PC-3 (cell line): ENCODE measurements at regions not wholly inside any gene's neighbourhood (a gene's known extent, or its start where the extent isn't known, plus 50 kb on each side); places are given as distances from the start of the nearest gene placed in this dataset.
"Not testable (repeated sequence)": the region's sequence is repeated elsewhere in the genome, so short reads cannot be mapped to it uniquely, and the experiment has no call there.

Experiments used
- ATAC-seq: fragments of 200-7000 bp; cut with Tn5 transposase; 2 replicates; pipeline ENCODE4 v1.9.1; 2020; ENCODE audit warnings: mild to moderate bottlenecking, moderate library complexity
- BruUV-seq: library from RNA; stranded (reverse); fragments of 400-500 nt; replicated peaks from 2 replicates; lab custom pipeline; 2021; lab: Mats Ljungman, UMichigan
- CTCF ChIA-PET: fragments of 300-600 bp; sonication (Branson Sonifier 250); formaldehyde crosslinking; loops from one replicate; lab custom pipeline; 2022; ENCODE audit warnings: antibody characterized with exemption; lab: Charles Lee
- POLR2A ChIA-PET: fragments of 300-600 bp; sonication (Branson Sonifier 250); formaldehyde crosslinking; loops from one replicate; lab custom pipeline; 2022; ENCODE audit warnings: antibody characterized with exemption; ENCODE audit not compliant: unreplicated experiment; lab: Charles Lee
- DNase-seq: peaks from one replicate; pipeline ENCODE4 v3.0.0-alpha.2; 2015
- H2AFZ ChIP-seq: fragments of 300-600 bp; sonication (generic); 2 replicates; pipeline ENCODE4 v1.6.0; 2016; ENCODE audit warnings: antibody characterized with exemption, low read length
- H3F3A ChIP-seq: fragments of 300-600 bp; sonication (generic); one replicate; pipeline ENCODE4 v1.6.0; 2017; ENCODE audit warnings: antibody characterized with exemption, low read length, control low read depth, mild to moderate bottlenecking; ENCODE audit not compliant: unreplicated experiment
- H3K27ac ChIP-seq: fragments of 300-600 bp; sonication (generic); 2 replicates; pipeline ENCODE4 v1.5.1; 2016; ENCODE audit warnings: mild to moderate bottlenecking, low read length
- H3K27me3 ChIP-seq: fragments of 300-600 bp; sonication (generic); 2 replicates; pipeline ENCODE4 v1.6.1; 2016; ENCODE audit warnings: low read length, mixed read lengths
- H3K36me3 ChIP-seq: fragments of 300-600 bp; sonication (generic); 2 replicates; pipeline ENCODE4 v1.6.1; 2016; ENCODE audit warnings: low read depth, mixed run types, low read length, mixed read lengths
- H3K4me1 ChIP-seq: fragments of 300-600 bp; sonication (generic); 2 replicates; pipeline ENCODE4 v1.5.1; 2016; ENCODE audit warnings: low read length; ENCODE audit not compliant: insufficient read depth
- H3K4me2 ChIP-seq: fragments of 300-600 bp; sonication (generic); 2 replicates; pipeline ENCODE4 v1.6.0; 2016; ENCODE audit warnings: low read length
- H3K4me3 ChIP-seq: fragments of 300-600 bp; sonication (generic); 2 replicates; pipeline ENCODE4 v1.5.1; 2016; ENCODE audit warnings: mild to moderate bottlenecking, low read length, mixed read lengths
- H3K79me2 ChIP-seq: fragments of 300-600 bp; sonication (generic); 2 replicates; pipeline ENCODE4 v1.6.1; 2017; ENCODE audit warnings: low read length, mixed read lengths
- H3K9ac ChIP-seq: fragments of 300-600 bp; sonication (generic); 2 replicates; pipeline ENCODE4 v1.6.0; 2016; ENCODE audit warnings: mild to moderate bottlenecking, low read length
- H3K9me2 ChIP-seq: fragments of 300-600 bp; sonication (generic); replicated peaks from 2 replicates; pipeline ENCODE4 v1.6.1; 2016; ENCODE audit warnings: mixed run types, low read length, mixed read lengths
- H3K9me3 ChIP-seq: fragments of 300-600 bp; sonication (generic); 2 replicates; pipeline ENCODE4 v1.6.1; 2016; ENCODE audit warnings: low read length, mixed read lengths
- H4K20me1 ChIP-seq: fragments of 300-600 bp; sonication (generic); 2 replicates; pipeline ENCODE4 v1.6.1; 2016; ENCODE audit warnings: low read length, mixed read lengths
- CTCF ChIP-seq: fragments of 300-600 bp; sonication (generic); conservative IDR thresholded peaks from 2 replicates; pipeline ENCODE4 v1.5.1; 2017; ENCODE audit warnings: antibody characterized with exemption, low read depth, mild to moderate bottlenecking, low read length
- EZH2 ChIP-seq: fragments of 300-600 bp; sonication (generic); IDR thresholded peaks from one replicate; pipeline ENCODE4 v1.6.1; 2017; ENCODE audit warnings: antibody characterized with exemption, mild to moderate bottlenecking, low read length; ENCODE audit not compliant: unreplicated experiment
- EZH2phosphoT487 ChIP-seq: fragments of 300-600 bp; sonication (generic); IDR thresholded peaks from 2 replicates; pipeline ENCODE4 v1.6.1; 2018; ENCODE audit warnings: mild to moderate bottlenecking, antibody characterized with exemption, low read length, borderline replicate concordance
- intact Hi-C: fragments of 100-400 bp; cut with micrococcal nuclease; formaldehyde crosslinking; loops from 2 replicates; pipeline ENCODE4 v1.9.0; 2023

- H3K9ac ChIP-seq, H3K9me2 ChIP-seq, intact Hi-C loops, H3K4me1 ChIP-seq, H2AFZ ChIP-seq, BruUV-seq, CTCF ChIA-PET, H3K9me3 ChIP-seq, H3K36me3 ChIP-seq, H3K27me3 ChIP-seq, H3K4me3 ChIP-seq, H3K27ac ChIP-seq, H3F3A ChIP-seq, ATAC-seq, H4K20me1 ChIP-seq, POLR2A ChIA-PET, H3K4me2 ChIP-seq, DNase-seq, H3K79me2 ChIP-seq: not testable (repeated sequence)
Measured at GRCh38 chr16:88200154-88200895, 182.4 kb upstream of the ZNF469 start.

- intact Hi-C loops, result no loop called here
- H3K27ac ChIP-seq, result no peak overlapping the region
- POLR2A ChIA-PET, result no interaction called here
Measured at GRCh38 chr16:88200896-88201185, 181.9 kb upstream of the ZNF469 start.

GRCh38 chr16:88201611-88202010, 181.1 kb upstream of the ZNF469 start:
- H3F3A ChIP-seq, H2AFZ ChIP-seq, H3K9ac ChIP-seq, ATAC-seq, H3K4me1 ChIP-seq, H4K20me1 ChIP-seq, H3K27me3 ChIP-seq, BruUV-seq, H3K36me3 ChIP-seq, H3K4me3 ChIP-seq, H3K79me2 ChIP-seq, H3K27ac ChIP-seq, H3K9me3 ChIP-seq, DNase-seq, intact Hi-C loops, H3K4me2 ChIP-seq, POLR2A ChIA-PET, H3K9me2 ChIP-seq, CTCF ChIA-PET: not testable (repeated sequence)

More at GRCh38 chr16:88200896-88201185, 181.9 kb upstream of the ZNF469 start:
- H4K20me1 ChIP-seq, result no peaks in the 10 kb centered on the region
- H3K36me3 ChIP-seq, result no peaks in the 10 kb centered on the region
- ATAC-seq (no peak), DNase-seq (no peak)
- H3F3A ChIP-seq, result no peaks in the 10 kb centered on the region
- no peak for TF ChIP-seq EZH2
- TF ChIP-seq CTCF, result no peak
- TF ChIP-seq EZH2phosphoT487, result no peak
- no peak overlapping the region for H3K9ac ChIP-seq
- H3K4me3 ChIP-seq, result no peak overlapping the region
- CTCF ChIA-PET, result no interaction called here
- no peaks in the 10 kb centered on the region for H3K79me2 ChIP-seq
- no peaks in the 10 kb centered on the region for H3K4me1 ChIP-seq
- no peak overlapping the region for H2AFZ ChIP-seq
- no peak overlapping the region for H3K4me2 ChIP-seq
- BruUV-seq, result no TSS peak
- H3K9me3 ChIP-seq, result no peaks in the 10 kb centered on the region
- no peaks in the 10 kb centered on the region for H3K27me3 ChIP-seq
- H3K9me2 ChIP-seq, result no peaks in the 10 kb centered on the region

- no peak overlapping the region for H3K4me2 ChIP-seq
- H3K9me3 ChIP-seq, result no peaks in the 10 kb centered on the region
- H3K4me3 ChIP-seq, result no peak overlapping the region
- no peaks in the 10 kb centered on the region for H3K9me2 ChIP-seq
- no peak overlapping the region for H2AFZ ChIP-seq
- no peak overlapping the region for H3K9ac ChIP-seq
- no peaks in the 10 kb centered on the region for H3K4me1 ChIP-seq
- no peaks in the 10 kb centered on the region for H3F3A ChIP-seq
- ChIA-PET POLR2A (no interaction called here), CTCF (no interaction called here)
- no peaks in the 10 kb centered on the region for H3K79me2 ChIP-seq
- no peak overlapping the region for H3K27ac ChIP-seq
- H4K20me1 ChIP-seq, result no peaks in the 10 kb centered on the region
- DNase-seq, result no peak
- BruUV-seq, result no TSS peak
- no peak for TF ChIP-seq CTCF
- no peak for TF ChIP-seq EZH2phosphoT487
- TF ChIP-seq EZH2, result no peak
- intact Hi-C loops, result no loop called here
- ATAC-seq, result no peak
- no peaks in the 10 kb centered on the region for H3K27me3 ChIP-seq
- no peaks in the 10 kb centered on the region for H3K36me3 ChIP-seq
Measured at GRCh38 chr16:88202207-88202745, 180.5 kb upstream of the ZNF469 start.

GRCh38 chr16:88202856-88203681, 179.7 kb upstream of the ZNF469 start:
- CTCF ChIA-PET, H3K9me2 ChIP-seq, POLR2A ChIA-PET, H3K4me1 ChIP-seq, BruUV-seq, H3K4me3 ChIP-seq, H3K79me2 ChIP-seq, H3K27ac ChIP-seq, H3K36me3 ChIP-seq, H3K9me3 ChIP-seq, ATAC-seq, H2AFZ ChIP-seq, H3K9ac ChIP-seq, DNase-seq, H3K27me3 ChIP-seq, H3F3A ChIP-seq, H4K20me1 ChIP-seq, H3K4me2 ChIP-seq, intact Hi-C loops: not testable (repeated sequence)
